ENCODE measurements at regions not wholly inside any gene's neighbourhood (a gene's known extent, or its start where the extent isn't known, plus 50 kb on each side); places are given as distances from the start of the nearest gene placed in this dataset.

GRCh38 chr4:12697970-12698369 lies 786.2 kb downstream of the RAB28 start:
- TF ChIP-seq CTCF (optimal IDR thresholded peaks at IDR 0.05 in 1 of 3, IDR thresholded peaks at IDR 0.05 in 1 of 3, conservative IDR thresholded peaks at IDR 0.05 in 1 of 3; ENCODE audit: extremely low read depth in 1 of 3, insufficient read depth in 2 of 3, low read length in 3 of 3) (no peak), EZH2 (IDR thresholded peaks at IDR 0.05; ENCODE audit: low read length) (no peak)

All from keratinocyte (primary cell).